SK-N-MC (cell line): ENCODE measurements at regions not wholly inside any gene's neighbourhood (a gene's known extent, or its start where the extent isn't known, plus 50 kb on each side); places are given as distances from the start of the nearest gene placed in this dataset.
"Not testable (repeated sequence)": the region's sequence is repeated elsewhere in the genome, so short reads cannot be mapped to it uniquely, and the experiment has no call there.

ENCODE experiments used
- EZH2 ChIP-seq: fragments of 200-600 bp; sonication (generic); IDR thresholded peaks from one replicate; pipeline ENCODE4 v1.6.1; 2017; ENCODE audit warnings: antibody characterized with exemption
- POLR2AphosphoS5 ChIP-seq: IDR thresholded peaks from 2 replicates; pipeline ENCODE4 v1.6.1; 2012; ENCODE audit warnings: mild to moderate bottlenecking, low read depth, low read length, borderline replicate concordance

GRCh38 chr19:21651478-21651877 is 115.9 kb downstream of the ZNF100 start:
- TF ChIP-seq EZH2, POLR2AphosphoS5: not testable (repeated sequence)
